HT1080 (cell line): ENCODE measurements at regions not wholly inside any gene's neighbourhood (a gene's known extent, or its start where the extent isn't known, plus 50 kb on each side); places are given as distances from the start of the nearest gene placed in this dataset.

Experiments used
- DNase-seq: peaks from one replicate; pipeline ENCODE4 v3.0.0-alpha.2; 2015; ENCODE audit warnings: low read depth

DNA sequence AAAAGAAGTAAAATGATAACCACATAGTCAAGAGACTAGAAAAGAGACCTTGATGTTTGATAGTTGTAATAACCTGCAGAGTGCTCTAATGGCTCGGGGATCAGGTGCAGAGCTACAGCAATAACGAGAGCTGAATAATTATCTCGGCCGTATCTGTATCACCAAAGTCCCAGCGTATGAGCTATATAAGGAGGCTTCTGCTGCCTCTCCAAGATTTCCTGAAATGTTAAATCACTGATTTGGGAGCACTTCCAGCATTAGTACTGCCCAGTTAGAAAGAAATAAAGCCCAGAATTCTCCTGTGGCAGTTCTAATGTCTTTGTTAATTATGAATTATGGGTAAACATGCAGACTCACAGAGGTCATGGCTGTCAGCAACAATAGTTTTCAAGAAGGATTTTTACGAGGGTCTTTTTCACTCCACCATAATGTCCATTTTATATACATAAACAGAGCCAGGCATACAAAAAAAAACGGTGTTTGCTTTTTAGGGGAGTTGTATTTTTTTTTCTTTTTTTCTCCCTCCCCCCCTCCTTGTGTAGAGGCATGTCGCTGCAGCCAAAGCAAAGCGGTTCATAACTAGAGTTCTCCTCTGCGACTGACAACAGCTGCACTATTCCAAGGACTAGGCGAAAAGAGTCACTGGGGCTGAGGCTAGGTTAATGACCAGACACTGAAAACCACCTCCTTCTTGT is 168.3 kb upstream of the VRK2 start:
- DNase-seq = no peak

GRCh38 chr2:57878866-57879210 is 167.8 kb upstream of the VRK2 start:
- DNase-seq = no peak

DNA sequence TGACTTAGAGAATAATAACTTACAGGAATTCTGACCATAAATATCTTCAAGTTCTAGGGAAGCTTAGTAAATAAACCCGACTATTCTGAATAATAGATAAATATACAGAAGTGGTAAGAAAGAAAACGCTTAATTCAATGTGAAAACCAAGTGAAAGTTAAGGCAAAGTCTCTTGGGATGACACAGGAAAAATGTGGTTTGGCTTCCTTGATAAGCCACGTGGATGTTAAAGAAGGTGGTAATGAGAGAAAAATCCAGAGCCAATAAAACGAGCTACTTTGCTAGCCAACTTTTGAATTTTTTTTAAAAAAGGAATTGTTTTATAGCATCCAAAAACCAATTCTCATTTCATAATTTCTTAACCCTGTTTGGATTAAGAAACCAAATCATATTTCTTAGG is 166.2 kb upstream of the VRK2 start:
- DNase-seq = no peak

DNA sequence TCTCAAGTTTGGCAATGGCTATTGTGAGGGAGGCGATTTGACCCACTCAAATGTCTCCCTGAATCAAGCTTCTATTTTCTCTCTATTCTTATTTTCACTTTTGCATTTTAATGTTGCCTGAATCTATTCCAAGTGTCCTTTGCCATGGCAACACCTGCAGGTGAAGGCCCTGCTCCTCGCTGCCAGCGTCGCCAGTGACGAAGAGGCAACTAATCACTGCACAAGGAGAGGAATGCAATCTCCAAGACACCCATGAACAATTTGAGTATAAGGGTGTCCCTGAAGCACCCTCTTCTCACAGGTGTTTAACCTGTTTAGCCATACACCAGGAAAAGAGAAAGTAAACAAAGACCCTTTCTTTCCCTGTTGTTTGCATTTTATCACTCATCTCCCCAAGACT is 165.6 kb upstream of the VRK2 start:
- DNase-seq = no peak

- peak; percentile 62 for DNase-seq
These were observed 164.4 kb upstream of the VRK2 start for GRCh38 chr2:57881998-57882888.

- no peak for DNase-seq
These were observed 163.6 kb upstream of the VRK2 start for GRCh38 chr2:57882895-57883515.

- no peak for DNase-seq
These were observed 162.3 kb upstream of the VRK2 start for GRCh38 chr2:57884281-57884680.

- DNase-seq = no peak
These were observed 160.9 kb upstream of the VRK2 start for GRCh38 chr2:57885742-57886141.

DNA sequence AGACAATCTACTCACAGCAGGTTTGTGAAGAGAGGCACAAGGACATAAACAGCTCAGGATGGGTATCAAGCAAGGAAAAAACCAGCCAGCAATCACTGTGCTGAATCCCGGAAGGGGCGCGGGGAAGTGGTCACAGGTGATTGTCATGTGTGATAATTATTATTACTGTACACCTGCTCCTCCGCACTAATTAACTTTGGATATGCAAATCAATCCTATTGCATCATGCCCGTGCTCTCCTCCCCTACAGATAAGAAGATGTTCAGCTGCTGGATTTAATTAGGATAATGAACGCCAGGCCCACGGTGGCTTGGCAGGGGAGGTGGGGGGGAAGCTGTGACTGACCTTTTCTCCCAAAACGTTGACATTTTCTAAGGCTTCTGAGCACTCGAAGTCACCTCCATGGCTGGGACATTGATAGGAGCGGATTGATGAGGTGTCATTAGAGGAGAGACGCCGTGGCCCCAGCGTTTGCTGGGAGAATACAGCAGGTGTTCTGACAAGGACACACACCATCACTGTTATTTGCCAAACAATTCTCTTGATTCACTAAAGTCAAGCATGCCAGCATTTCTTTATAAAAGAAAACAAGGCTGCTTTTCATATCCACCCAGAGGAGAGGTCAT is 160.3 kb upstream of the VRK2 start:
- DNase-seq = no peak

GRCh38 chr2:57888463-57888862 is 158.1 kb upstream of the VRK2 start:
- DNase-seq = no peak

GRCh38 chr2:57890464-57890863 is 156.1 kb upstream of the VRK2 start:
- DNase-seq = peak; percentile 37

GRCh38 chr2:57891086-57891712 is 155.4 kb upstream of the VRK2 start:
- DNase-seq = no peak

- DNase-seq = no peak
These were observed 153.7 kb upstream of the VRK2 start for GRCh38 chr2:57892920-57893319.

DNA sequence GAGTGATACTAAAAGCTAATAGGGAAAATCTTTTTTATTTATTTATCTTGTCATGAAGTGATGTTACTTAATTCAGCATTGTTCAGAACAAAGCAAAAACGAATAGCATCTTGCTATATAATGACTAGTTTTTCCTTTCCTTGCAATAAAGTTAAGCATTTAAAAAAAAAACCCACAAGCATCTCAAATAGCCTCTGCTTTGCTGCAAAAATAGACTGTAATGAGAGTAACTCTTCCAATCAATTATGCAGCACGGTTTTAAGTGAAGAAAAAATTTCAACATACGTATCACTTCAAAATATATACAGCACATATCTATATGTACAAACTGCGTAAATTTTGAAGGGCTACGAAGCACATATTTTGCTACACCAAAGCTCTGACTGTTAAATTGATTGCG is 153.3 kb upstream of the VRK2 start:
- no peak for DNase-seq

GRCh38 chr2:57893786-57894185 is 152.8 kb upstream of the VRK2 start:
- no peak for DNase-seq

- no peak for DNase-seq
These were observed 152.2 kb upstream of the VRK2 start for GRCh38 chr2:57894381-57894780.

GRCh38 chr2:57897920-57898319 is 148.7 kb upstream of the VRK2 start:
- DNase-seq = no peak

- no peak for DNase-seq
These were observed 146.7 kb upstream of the VRK2 start for GRCh38 chr2:57899898-57900297.

DNA sequence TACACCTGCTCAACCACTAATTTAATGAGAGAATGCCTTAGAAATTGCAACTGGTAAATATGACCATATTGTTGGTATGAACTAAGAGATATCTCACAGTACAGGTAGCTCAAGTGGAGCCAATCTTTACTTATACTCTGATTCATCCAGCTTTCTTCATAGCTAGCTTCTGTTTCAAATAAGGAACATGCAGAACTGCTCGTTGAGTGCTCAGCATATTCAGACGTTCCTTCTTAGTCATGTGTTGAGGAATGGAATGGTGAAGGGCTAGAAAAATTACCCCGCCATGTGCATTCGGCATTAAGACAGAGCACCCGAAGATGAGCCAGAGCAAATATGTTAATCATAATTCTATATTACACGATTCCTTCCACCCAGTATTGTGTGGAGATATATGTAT is 144.0 kb upstream of the VRK2 start:
- DNase-seq = no peak

GRCh38 chr2:57906152-57906732 is 140.4 kb upstream of the VRK2 start:
- DNase-seq = peak; percentile 53

DNA sequence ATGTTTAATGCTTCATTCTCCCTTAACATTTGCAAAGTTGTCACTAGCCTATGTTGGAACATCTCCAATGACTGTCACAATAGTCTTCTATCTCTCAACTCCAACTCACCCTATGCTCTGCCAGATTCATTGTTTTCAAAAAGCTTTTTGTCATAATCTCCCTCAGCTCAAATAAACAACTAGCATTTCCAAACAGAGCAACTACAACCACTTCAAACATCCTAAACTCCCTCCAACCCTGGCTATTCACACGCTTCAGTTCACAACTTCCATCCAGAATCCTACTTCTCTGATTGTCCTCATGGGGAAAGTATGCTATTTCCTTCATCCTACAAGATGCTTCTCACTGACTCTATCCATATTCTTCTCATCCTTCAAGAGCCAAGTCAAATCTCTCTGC is 139.2 kb upstream of the VRK2 start:
- no peak for DNase-seq
